Peyer's patch (tissue), 4 donors: ENCODE measurements at regions not wholly inside any gene's neighbourhood (a gene's known extent, or its start where the extent isn't known, plus 50 kb on each side); places are given as distances from the start of the nearest gene placed in this dataset.

Experiments used
- CTCF ChIP-seq, 6 experiments: fragments of 450-650 bp in 4 of 6; fragments of 200-600 bp in 2 of 6; sonication (generic) in 1 of 6; IDR thresholded peaks; one replicate each; pipeline ENCODE4 v1.5.1; 2017 to 2019; ENCODE audit warnings: antibody characterized with exemption in 6 of 6, mild to moderate bottlenecking in 3 of 6, moderate library complexity in 1 of 6
- POLR2A ChIP-seq, 2 donors: fragments of 450-650 bp; IDR thresholded peaks; one replicate each; pipeline ENCODE4 v1.5.1; 2017; ENCODE audit warnings: antibody characterized with exemption in 2 of 2, mild to moderate bottlenecking in 2 of 2, moderate library complexity in 2 of 2

- TF ChIP-seq CTCF (IDR thresholded peaks at IDR 0.05): no peak
- TF ChIP-seq POLR2A (IDR thresholded peaks at IDR 0.05): no peak
Observed at GRCh38 chr5:107090506-107090905, 580.2 kb downstream of the EFNA5 start.
